OCI-LY3 (cell line): ENCODE measurements at regions not wholly inside any gene's neighbourhood (a gene's known extent, or its start where the extent isn't known, plus 50 kb on each side); places are given as distances from the start of the nearest gene placed in this dataset.

Experiments used
- H2AFZ ChIP-seq: fragments of 200-600, 300-600 bp; shearing (Covaris generic); 2 replicates; pipeline ENCODE4 v1.6.0; 2014; ENCODE audit warnings: antibody characterized with exemption, low read depth, low read length
- H3K27ac ChIP-seq: fragments of 200-600, 300-600 bp; sonication (generic); 2 replicates; pipeline ENCODE4 v1.5.1; 2014; ENCODE audit warnings: mild to moderate bottlenecking, low read length, moderate library complexity, mixed read lengths
- H3K27me3 ChIP-seq: fragments of 200-600, 300-600 bp; sonication (generic); 2 replicates; pipeline ENCODE4 v1.6.1; 2014; ENCODE audit warnings: low read depth, low read length, mixed read lengths
- H3K36me3 ChIP-seq: fragments of 200-600, 300-600 bp; sonication (generic); replicated peaks from 2 replicates; pipeline ENCODE3; 2014; ENCODE audit warnings: low read depth, low read length, mixed read lengths
- H3K4me1 ChIP-seq: fragments of 300-600, 200-600 bp; sonication (generic); 2 replicates; pipeline ENCODE4 v1.6.1; 2014; ENCODE audit warnings: low read length, mixed read lengths
- H3K4me2 ChIP-seq: fragments of 200-600, 300-600 bp; sonication (generic); 2 replicates; pipeline ENCODE4 v1.6.1; 2014; ENCODE audit warnings: low read length, mixed read lengths
- H3K4me3 ChIP-seq: fragments of 300-600, 200-600 bp; sonication (generic); 2 replicates; pipeline ENCODE4 v1.5.1; 2014; ENCODE audit warnings: antibody characterized with exemption, mild to moderate bottlenecking, low read length, moderate library complexity
- H3K79me2 ChIP-seq: fragments of 300-600, 200-600 bp; shearing (Covaris generic); 2 replicates; pipeline ENCODE4 v1.6.1; 2014; ENCODE audit warnings: mild to moderate bottlenecking, low read length, mixed read lengths
- H3K9ac ChIP-seq: fragments of 300-600, 200-600 bp; shearing (Covaris generic); 2 replicates; pipeline ENCODE4 v1.6.0; 2014; ENCODE audit warnings: mild to moderate bottlenecking, low read length, moderate library complexity
- H3K9me3 ChIP-seq: fragments of 200-600, 300-600 bp; shearing (Covaris generic); 2 replicates; pipeline ENCODE4 v1.6.1; 2014; ENCODE audit warnings: low read length, mixed read lengths; ENCODE audit not compliant: insufficient read depth
- H4K20me1 ChIP-seq: fragments of 200-600, 300-600 bp; sonication (generic); 2 replicates; pipeline ENCODE4 v1.6.1; 2016; ENCODE audit warnings: low read length, mixed read lengths; ENCODE audit not compliant: insufficient read depth
- CTCF ChIP-seq: fragments of 200-600, 300-600 bp; sonication (generic); IDR thresholded peaks from 2 replicates; pipeline ENCODE4 v1.5.1; 2014; ENCODE audit warnings: antibody characterized with exemption, low read length, low read depth
- EZH2phosphoT487 ChIP-seq: fragments of 200-600 bp; shearing (Covaris generic); IDR thresholded peaks from 2 replicates; pipeline ENCODE4 v1.6.1; 2018; ENCODE audit warnings: antibody characterized with exemption, mixed run types, low read depth

- TF ChIP-seq EZH2phosphoT487 (no peak), CTCF (no peak)
Observed at GRCh38 chr2:188898261-188898660, 75.9 kb upstream of the COL3A1 start.

GRCh38 chr2:188902901-188903491 lies 71.2 kb upstream of the COL3A1 start:
- Histone ChIP-seq H3K9ac (no peak overlapping the region), H3K36me3 (no peaks in the 10 kb centered on the region), H3K4me3 (no peak overlapping the region), H3K4me2 (no peak overlapping the region), H3K4me1 (no peaks in the 10 kb centered on the region), H4K20me1 (no peaks in the 10 kb centered on the region), H2AFZ (peak overlapping the region; percentile 47; the same call in 1 of the 2 replicates), H3K27ac (no peak overlapping the region), H3K79me2 (no peaks in the 10 kb centered on the region), H3K27me3 (no peaks in the 10 kb centered on the region), H3K9me3 (no peaks in the 10 kb centered on the region)
- TF ChIP-seq EZH2phosphoT487 (no peak), CTCF (no peak)

More at GRCh38 chr2:188898261-188898660, 75.9 kb upstream of the COL3A1 start:
- H2AFZ ChIP-seq: no peak overlapping the region
- H3K4me1 ChIP-seq: no peaks in the 10 kb centered on the region
- H3K9ac ChIP-seq: no peak overlapping the region
- no peaks in the 10 kb centered on the region for H3K79me2 ChIP-seq
- H3K27me3 ChIP-seq: no peaks in the 10 kb centered on the region
- H3K4me3 ChIP-seq: no peak overlapping the region
- no peaks in the 10 kb centered on the region for H3K9me3 ChIP-seq
- no peaks in the 10 kb centered on the region for H3K36me3 ChIP-seq
- no peak overlapping the region for H3K27ac ChIP-seq
- H3K4me2 ChIP-seq: no peak overlapping the region
- no peaks in the 10 kb centered on the region for H4K20me1 ChIP-seq

GRCh38 chr2:188903740-188904139 lies 70.4 kb upstream of the COL3A1 start:
- Histone ChIP-seq H3K4me3 (no peak overlapping the region), H3K36me3 (no peaks in the 10 kb centered on the region), H3K27me3 (no peaks in the 10 kb centered on the region), H2AFZ (no peak overlapping the region), H4K20me1 (no peaks in the 10 kb centered on the region), H3K9me3 (no peaks in the 10 kb centered on the region), H3K79me2 (no peaks in the 10 kb centered on the region), H3K4me2 (no peak overlapping the region), H3K9ac (no peak overlapping the region), H3K27ac (no peak overlapping the region), H3K4me1 (no peaks in the 10 kb centered on the region)
- no peak for TF ChIP-seq CTCF
- TF ChIP-seq EZH2phosphoT487: no peak

- no peak overlapping the region for H3K27ac ChIP-seq
- H4K20me1 ChIP-seq: no peaks in the 10 kb centered on the region
- no peaks in the 10 kb centered on the region for H3K36me3 ChIP-seq
- TF ChIP-seq EZH2phosphoT487 (no peak), CTCF (no peak)
- H3K9ac ChIP-seq: no peak overlapping the region
- no peaks in the 10 kb centered on the region for H3K27me3 ChIP-seq
- H3K79me2 ChIP-seq: no peaks in the 10 kb centered on the region
- H2AFZ ChIP-seq: no peak overlapping the region
- no peaks in the 10 kb centered on the region for H3K4me1 ChIP-seq
- no peak overlapping the region for H3K4me2 ChIP-seq
- no peaks in the 10 kb centered on the region for H3K9me3 ChIP-seq
- H3K4me3 ChIP-seq: no peak overlapping the region
Observed at GRCh38 chr2:188909036-188909435, 65.1 kb upstream of the COL3A1 start.
